ENCODE measurements at regions not wholly inside any gene's neighbourhood (a gene's known extent, or its start where the extent isn't known, plus 50 kb on each side); places are given as distances from the start of the nearest gene placed in this dataset.

DNA sequence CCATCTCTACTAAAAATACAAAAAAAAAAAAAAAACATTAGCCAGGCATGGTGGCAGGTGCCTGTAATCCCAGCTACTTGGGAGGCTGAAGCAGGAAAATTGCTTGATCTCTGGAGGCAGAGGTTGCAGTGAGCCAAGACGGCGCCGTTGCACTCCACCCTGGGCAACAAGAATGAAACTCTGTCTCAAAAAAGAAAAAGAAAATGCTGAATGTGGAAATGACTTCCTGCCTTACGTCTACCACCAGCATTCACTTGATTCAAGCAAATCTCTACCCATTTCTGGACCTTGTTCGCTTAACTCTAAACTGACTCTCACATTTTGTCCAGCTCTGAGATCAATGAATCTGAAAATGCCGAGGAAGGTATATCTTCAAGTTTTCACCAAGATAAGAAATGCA is 825.3 kb downstream of the TRIB2 start:
- no peak for DNase-seq

DNA sequence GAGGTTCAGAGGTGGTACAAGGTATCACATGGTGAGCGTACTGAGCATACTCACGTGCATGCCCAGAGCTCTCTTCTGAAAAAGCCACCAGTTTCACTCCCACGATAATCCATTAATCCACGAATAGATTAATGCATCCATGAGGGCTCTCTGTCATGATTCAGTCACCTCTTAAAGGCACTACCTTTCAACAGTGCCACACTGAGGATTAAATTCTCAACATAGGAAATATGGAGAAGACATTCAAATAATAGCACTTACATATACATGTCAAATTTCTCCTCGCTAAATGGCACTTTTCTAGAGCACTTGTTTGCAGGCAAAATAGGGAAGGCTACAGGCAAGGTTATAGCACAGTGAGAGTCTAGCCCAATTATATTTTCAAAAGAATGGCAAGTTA is 825.9 kb downstream of the TRIB2 start:
- DNase-seq = no peak

DNA sequence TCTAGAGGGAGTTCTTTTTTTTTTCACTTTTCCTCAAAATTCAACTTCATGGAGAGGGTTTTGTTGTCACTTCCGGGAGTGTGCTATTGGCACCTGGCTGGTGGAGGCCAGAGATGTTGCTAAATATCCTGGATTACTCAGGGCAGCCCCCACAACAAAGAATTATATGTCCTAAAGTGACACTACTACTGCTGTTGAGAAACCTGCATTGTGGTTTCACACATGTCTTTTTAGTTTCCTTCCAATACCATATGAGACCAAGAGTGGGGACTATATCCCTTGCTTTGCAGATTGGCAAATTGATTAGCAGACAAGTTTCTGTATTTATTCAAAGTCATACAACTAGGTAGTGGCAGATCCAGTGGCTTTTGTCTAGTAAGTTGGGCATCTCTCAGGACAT is 826.8 kb downstream of the TRIB2 start:
- DNase-seq = no peak

DNA sequence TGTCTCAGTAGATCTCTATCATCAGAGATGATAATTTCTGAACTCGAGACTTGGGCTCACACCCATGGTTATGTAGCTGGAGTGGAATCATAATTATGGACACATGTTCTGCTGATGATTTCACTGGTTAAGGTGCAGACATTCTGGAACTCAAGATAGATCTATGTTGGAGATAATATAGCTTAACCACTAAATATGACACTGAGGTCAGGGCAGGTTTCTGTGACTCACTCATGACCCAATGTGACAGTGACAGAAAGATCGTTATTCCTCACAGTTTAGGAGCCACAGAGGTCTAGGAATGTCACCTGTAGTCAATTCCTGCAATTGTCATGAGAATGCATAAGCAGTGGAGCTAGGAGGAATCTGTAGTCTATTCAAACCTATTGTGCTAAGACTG is 828.6 kb downstream of the TRIB2 start:
- no peak for DNase-seq

DNA sequence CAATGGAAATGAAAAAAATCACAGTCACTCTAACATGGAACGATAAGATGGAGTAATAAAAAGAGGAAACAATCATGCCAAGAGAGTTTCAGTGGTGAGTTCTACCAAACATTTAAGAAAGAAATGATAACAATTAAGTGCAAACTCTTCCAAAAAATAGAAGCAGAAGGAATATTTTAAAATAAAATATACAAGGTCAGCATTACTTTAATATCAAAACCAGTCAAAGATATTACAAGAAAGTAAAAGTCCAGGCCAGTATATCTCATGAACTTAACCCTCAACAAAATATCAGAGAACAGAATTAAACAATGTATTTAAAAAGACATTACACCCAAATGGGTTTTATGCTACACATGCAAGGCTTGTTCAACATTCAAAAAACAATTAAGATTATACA is 829.4 kb downstream of the TRIB2 start:
- no peak for DNase-seq

DNA sequence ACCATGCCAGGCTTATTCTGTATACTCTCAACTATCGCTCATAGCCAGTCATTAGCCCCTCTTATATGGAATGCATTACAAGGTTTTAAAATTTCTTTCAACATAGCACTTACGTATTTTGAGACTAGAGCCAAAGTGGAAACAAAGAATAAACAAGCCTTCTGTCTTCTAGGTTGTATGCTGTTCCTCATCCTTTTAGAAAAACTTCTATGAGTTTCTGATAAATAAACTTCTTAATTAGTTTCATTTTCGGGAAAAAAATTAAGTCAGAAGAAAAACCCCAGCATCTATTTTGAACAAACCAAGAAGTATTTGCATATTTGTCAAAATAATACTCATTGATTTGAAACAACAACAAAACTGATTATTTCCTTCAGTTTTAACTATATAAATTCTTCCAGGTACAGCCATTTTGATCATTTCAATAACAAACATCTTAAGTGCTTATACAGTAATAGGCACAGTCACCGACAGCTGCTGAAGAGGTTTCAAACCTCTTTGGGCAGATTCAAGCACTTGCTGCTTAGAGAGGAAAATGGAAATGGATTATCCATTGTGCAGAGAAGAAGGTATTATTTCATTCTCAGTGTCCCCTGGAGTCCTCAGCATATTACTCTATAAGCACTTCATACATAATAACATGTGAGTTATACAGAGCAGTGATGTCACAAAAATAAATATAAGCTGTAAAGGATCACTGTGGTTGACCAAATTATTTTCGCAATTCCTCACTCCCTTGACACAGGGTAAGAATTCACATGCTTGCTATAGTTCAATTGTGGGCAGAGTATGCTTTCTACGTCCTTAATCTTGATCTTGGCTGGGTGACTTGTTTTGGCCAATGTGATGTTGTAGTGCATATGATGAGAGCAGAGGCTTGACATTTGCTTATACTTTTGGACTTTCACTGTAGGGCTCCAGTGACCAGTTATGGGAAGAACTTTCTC is 833.8 kb downstream of the TRIB2 start:
- no peak for DNase-seq

DNA sequence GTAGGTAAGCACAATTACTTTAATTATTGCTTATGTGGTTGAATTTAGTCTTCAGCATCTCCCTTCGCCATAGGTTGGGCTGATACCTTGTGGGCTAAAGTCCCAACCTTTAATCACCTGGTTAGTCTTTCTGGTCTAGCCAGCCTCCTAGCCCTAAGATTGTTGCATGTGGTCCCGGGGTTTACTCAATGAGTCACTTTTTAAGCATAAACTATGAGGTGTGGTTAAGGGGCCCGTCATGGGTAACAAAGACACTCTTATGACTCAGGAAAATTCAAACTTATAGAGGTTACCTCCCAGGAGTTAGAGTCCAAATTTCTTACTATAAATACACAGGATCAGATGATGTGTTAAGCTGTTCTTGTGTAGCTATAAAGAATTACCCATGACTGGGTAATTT is 841.6 kb downstream of the TRIB2 start:
- no peak for DNase-seq

DNA sequence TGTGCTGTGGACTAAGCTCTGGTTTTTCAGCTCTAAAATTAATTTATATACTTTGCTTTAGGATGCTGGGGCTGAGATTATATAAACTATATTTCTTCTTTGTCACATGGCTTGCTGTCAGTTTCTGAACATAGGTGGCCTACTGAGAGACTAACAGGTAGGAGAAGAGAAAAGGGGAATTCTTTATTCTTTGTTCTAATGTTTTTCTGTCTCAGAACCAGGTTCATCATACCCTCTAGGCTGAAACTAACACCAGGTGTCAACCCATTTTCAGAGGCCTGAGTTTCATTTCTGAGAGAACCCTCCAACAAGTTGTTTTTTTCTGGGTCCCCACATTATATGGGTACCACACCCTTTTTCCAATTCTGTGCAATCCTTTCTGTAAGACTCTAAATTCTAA is 843.6 kb downstream of the TRIB2 start:
- no peak for DNase-seq

DNA sequence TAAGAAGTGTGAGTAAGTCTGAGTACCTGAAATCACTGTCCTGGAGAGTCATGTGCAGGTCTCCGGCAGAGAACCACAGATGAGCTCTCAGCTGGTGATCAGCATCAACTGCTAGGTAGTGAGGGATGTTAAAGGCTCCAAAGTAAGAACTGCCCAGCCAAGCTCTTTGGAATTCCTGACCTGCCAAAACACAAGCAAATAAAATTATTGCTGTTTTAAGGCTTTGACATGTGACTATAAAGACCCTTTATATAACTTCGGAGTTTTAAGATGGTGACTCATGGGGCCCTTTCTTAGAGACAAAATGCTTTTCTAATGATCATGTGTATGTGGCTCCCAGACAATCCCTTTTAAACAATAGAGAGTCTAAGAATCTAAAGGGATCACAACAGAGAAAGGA is 855.7 kb downstream of the TRIB2 start:
- DNase-seq = no peak

DNA sequence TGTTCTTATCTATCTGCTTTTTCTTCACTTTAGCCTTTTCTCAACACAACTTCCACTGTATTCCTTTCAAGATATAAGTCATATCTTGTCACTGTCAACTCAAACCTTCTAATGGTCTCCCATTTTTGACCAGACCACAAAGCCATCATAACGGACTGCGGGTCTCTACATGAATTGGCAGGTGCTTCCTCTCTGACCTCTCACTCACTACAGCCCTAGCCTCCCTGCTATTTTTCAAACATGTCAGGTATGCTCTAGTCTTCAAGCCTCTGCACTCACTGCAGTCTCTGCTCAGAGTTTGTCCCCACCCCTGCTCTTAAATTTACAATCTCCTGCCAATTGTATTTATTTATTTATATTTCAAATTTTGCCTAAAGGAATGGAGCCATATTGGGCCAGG is 858.1 kb downstream of the TRIB2 start:
- DNase-seq = no peak

DNA sequence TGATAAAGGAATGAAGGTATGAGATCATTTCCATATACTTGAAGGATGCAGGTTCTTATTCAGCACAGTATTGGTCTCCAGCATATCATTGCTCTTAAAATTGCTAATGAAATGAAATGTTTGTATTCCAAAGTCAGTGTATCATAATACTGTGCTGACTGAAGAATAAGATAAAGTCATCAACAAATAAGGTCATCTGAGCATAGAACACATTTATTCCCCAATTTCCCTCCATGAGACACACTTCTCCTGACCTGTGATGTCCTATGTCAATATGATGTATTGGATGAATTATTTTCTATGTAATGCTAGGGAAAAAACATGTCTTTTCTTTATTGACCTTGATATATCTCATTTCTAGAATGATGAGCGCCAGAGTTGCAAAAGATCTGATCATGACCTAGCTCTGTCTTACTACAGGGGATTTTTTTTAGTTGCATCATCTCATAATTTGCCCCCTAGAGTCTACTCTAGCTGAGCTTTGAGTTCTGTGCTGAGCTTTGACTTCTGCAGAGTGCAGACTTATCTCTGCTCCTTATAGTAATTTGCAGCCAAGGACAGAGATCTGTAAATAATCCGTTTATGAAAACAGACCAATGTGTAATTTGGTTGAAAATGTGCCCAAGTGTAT is 859.8 kb downstream of the TRIB2 start:
- no peak for DNase-seq

DNA sequence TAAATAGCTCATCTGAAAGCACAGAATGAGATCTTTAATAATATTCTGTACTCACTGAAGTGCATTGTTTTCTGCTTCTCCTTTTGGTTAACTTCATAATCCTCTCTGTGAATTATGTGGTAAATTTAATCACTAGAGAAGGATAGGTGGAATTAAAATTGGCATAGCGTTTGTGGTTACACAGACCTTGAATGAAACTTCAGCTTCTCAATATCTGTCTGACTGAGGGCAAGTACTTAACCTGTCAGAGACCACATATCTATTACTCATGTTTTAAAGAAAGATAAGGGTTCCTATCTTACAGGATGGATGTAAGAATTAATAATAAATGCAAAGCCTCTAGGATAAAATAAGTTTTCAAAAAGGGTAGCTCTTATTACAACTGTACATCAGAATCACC is 861.8 kb downstream of the TRIB2 start:
- no peak for DNase-seq

DNA sequence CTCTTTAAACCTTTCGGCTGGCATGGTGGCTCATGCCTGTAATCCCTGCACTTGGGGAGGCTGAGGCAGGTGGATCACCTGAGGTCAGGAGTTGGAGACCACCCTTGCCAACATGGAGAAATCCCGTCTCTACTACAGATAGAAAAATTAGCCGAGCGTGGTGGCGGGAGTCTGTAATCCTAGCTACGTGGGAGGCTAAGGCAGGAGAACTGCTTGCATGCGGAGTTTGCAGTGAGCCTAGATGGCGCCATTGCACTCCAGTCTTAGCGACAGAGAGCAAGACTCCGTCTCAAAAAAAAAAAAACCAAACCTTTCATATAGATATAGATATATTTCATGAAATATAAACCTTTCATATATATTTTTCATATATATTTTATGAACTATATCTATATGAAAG is 864.7 kb downstream of the TRIB2 start:
- DNase-seq = no peak

DNA sequence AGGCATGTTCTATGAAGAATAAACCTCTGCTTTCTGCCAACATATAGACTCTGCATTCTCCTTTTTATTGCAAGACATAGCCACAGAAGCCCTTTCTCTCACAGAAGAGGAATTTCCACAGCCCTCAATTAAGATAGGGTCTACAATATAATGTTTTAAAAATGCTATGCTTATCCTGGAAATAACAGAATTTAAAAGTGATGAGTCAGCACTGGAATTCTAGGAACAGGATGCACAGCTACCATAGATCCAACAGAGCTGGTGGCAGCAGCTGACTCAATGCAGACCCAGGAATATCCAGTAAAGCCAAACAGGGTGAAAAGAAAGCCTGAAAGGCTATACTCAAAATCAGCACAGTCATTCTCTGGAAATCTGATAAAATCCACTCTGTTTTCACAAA is 866.9 kb downstream of the TRIB2 start:
- DNase-seq = no peak

DNA sequence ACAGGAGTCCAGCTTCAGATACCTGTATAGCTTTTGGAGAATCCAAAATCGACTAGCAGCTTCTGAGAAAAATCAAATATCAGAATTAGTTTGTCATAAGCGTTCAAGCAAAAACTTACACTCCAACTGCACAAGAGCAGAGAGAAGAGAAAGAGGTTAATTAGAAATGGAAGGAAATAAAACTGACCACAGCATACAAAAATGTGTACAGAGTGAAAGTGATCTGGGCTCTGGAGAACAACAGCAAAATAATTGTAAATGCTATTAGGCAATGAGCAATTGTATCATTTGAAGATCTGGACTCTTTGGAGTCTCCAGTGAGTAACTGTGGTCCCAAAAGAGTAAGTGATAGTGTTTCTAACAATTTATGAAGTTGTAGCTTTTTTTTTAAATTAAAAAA is 867.3 kb downstream of the TRIB2 start:
- no peak for DNase-seq

DNA sequence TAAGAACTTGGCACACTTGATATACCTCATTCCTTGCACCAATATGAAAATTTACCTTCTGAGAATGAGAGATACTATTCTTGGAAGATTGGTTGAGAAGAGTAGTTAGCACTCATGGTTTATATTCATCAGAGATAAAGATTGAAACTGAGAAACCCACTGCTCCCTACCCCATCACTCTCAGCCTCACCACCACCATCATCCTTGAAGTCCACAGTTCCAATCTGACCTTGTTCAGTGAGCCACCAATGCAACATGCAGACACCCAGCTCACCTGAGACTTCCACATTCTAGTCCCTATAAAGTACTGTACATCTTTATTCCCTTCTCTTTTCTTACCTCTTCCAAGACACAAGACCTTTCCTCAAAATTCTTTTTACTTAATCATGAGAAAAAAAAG is 869.0 kb downstream of the TRIB2 start:
- DNase-seq = no peak

DNA sequence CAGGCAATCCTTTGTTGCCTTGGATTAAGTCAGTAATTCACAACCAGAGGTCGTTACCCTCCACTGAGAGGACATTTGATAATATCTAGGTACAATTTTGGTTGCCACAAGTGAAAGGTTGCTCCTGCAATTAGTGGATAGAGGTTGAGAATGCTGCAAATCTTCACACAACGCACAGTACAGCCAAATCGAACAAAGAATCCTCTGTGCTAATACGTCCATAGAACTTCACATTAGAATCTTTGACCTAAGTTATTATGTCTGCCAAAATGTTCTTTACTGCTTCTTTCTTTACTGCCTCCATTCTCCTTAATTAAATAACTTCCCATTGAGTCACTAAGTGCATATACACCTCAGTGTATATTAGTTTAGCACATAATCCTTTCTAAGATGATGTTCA is 879.5 kb downstream of the TRIB2 start:
- DNase-seq = no peak

DNA sequence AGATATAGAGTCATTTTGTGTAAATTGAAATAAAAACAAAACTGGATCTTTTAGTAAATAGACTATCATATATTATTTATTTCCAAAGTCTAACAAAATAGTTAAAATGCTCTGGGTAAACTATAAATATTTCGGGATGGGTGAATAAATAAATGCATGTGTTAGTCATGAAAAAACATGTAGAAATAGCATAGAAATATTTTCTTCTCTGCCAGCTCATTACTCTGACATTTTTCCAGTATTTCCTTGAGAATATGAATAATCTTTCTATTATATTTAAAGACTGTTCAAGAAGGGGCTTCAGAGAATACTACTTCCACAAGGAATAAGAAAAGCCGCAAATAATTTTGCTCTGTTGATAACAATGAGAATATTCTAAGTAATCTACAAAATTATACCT is 880.4 kb downstream of the TRIB2 start:
- DNase-seq = no peak

DNA sequence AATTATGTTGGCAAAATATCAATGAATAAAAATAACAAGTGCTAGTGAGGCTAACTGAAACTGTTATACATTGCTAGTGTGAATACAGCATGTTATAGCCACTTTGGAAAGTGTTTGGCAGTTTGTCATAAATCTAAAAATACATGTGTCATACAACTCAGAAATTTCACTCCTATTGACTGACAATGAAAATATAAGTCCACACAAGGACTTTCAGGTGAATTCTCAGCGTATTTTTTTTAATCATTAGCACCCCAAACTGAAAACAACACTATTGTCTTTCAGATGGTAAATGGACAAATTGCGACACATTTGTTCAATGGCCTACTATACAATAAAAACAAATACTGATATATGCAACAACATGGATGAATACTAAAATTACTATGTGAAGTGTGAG is 884.8 kb downstream of the TRIB2 start:
- DNase-seq = no peak

DNA sequence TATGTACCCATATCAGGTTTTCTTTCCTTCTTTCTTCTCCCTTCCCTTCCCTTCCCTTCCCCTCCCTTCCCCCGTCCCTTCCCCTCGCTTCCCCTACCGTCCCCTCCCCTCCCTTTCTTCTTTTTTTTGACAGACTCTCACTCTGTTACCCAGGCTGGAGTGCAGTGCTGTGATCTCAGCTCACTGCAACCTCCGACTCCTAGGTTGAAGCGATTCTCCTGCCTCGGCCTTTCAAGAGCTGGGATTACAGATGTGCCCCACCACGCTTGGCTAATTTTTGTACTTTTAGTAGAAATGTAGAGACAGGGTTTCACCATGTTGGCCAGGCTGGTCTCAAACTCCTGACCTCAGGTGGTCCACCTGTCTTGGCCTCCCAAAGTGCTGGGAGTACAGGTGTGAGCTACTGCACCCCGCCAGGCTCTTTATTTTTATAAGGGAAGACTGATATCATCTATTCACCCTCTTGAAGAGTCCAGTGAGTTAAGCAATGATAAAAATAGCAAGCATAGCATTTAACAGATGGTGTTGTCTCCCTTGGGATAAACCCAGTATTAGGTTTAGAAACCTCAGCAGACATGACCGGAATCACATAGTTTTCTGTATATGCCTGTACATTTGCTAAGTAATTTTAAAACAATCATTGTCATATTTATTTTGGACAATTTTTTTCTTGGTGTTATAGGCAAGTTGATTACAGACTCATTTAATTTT is 888.4 kb downstream of the TRIB2 start:
- no peak for DNase-seq

DNA sequence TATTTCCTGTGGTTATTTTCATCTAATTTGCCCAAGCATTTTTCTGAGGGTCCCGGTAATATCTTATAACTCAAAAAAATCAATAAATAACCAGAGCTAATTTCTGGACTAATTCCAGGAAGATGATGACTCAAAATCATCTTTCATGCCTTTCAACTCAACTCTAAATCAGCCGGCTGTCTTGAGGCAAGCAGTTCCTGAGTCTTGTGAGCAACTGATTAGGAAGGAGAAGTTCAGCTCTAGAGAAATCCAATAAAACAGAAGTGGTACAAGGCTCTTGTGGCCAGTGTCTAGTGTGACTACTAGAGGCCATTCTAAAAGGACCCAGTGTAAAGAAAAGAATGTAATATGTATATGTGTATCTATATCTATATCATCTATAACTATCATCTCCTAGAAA is 890.4 kb downstream of the TRIB2 start:
- no peak for DNase-seq

DNA sequence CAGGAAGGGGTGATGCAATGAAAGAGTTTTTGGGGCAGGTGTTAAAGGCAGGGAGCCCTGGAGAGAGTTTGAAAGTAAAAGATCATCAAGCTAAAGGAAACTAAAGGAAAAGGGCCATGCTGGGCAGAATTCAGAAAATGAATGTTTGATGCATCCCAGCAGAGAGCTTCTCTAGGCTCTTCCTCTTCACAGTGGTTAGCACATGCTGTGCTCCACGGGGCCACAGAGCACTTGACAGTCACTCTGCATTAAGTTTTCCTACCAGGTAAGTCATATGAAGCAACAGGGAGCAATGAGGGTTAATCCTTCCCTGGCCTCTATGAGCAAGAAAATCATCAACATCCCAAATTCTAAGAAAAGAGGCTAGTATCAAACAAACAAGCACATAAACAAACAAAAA is 895.2 kb downstream of the TRIB2 start:
- no peak for DNase-seq

DNA sequence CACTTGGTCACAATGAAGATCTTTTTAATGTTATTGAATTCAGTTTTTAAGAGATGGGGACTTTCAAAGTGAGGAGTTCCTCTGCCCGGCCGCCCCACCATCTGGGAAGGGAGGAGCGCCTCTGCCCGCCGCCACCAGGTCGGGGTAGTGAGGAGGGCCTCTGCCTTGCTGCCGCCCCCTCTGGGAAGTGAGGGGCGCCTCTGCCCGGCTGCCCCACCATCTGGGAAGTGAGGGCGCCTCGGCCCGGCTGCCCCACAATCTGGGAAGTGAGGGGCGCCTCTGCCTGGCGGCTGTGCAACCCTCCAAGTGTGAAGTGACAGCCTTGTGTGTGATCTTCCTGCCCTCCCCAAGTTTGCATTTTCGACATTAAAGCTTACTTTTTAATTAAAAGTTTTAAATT is 899.3 kb downstream of the TRIB2 start:
- DNase-seq = no peak

DNA sequence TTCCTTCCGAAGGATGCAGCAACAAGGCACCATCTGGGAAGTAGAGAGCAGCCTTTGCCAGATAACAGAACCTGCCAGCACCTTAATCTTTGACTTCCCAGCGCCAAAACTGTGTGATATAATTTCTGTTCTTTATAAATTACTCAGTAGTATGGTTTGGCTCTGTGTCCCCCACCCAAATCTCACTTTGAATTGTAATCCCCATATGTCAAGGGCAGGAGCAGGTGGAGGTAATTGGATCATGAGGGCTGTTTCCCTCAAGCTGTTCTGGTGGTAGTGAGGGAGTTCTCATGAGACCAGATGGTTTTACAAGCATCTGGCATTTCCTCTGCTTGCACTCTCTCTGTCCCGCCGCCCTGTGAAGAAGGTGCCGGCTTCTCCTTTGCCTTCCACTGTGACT is 899.9 kb downstream of the TRIB2 start:
- DNase-seq = no peak

Measured in NCI-H2081 (cell line).